ENCODE measurements at regions not wholly inside any gene's neighbourhood (a gene's known extent, or its start where the extent isn't known, plus 50 kb on each side); places are given as distances from the start of the nearest gene placed in this dataset.

DNA sequence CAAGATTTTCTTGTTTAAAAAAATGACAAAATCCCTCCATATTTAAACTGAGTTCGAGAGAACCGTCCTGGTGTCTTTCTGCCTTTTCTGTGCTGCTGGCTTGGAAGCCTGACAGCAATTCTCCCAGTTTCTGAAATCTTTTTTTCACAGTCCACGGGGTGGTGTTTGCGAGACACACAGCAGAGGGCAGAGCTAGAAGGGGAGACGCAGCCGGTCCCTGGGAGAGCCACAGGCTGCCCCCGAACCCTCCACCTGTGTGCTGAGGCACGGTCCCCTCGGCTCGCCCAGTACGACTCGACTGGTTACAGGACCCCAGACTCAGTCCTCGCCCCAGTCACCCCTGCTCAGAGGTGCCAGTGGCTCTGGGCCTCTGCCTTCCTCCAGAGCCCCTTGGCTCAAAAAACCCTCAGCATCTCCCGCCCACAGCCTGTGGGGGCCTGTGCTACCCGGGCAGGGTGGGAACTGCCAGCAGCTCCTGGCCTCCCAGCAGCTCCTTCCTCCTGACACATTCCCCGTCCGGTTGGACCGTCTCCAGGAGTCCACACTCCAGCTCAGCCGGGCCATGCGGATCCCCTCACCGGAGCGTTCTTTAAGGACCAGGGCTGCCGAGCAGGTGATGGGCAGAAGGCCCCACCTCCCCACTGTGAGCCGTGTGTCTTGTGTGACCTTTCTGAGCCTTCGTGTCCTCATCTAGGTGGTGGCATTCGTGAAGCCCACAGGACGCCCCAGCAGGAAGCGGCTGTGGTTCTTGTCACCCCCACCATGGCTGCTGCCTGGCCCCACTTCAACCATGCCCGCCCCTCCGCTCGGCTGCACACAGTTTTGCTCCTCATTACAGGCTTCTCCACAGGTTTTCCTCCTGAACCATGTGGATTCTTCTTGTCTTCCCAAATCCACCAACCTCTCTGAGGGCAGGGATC, 52.3 kb upstream of the EN2 start:
- Mint-ChIP-seq H3K36me3 (no peaks in the 10 kb centered on the region), H3K9me3 (no peaks in the 10 kb centered on the region), H3K27ac (no peak overlapping the region)
- DNase-seq (ENCODE audit: low spot score in 2 of 2) (no peak), ATAC-seq (no peak)

DNA sequence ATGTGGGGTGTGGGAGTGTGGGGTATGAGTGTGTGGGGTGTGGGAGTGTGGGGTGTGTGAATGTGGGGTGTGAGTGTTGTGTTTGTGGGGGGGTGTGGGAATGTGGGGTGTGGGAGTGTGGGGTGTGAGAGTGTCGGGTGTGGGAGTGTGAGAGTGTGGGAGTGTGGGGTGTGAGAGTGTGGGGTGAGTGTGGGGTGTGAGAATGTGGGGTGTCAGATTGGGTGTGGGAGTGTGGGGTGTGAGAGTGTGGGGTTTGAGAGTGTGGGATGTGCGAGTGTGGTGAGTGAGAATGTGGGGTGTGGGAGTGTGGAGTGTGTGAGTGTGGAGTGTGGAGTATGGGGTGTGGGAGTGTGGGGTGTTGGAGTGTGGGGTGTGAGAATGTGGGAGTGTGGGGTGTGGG, 50.1 kb upstream of the EN2 start:
- no peak overlapping the region for H3K27ac Mint-ChIP-seq
- ATAC-seq, result no peak
- no peak for DNase-seq (ENCODE audit: low spot score in 2 of 2)
- no peaks in the 10 kb centered on the region for H3K9me3 Mint-ChIP-seq
- no peaks in the 10 kb centered on the region for H3K36me3 Mint-ChIP-seq
